ENCODE measurements at regions not wholly inside any gene's neighbourhood (a gene's known extent, or its start where the extent isn't known, plus 50 kb on each side); places are given as distances from the start of the nearest gene placed in this dataset.

DNA sequence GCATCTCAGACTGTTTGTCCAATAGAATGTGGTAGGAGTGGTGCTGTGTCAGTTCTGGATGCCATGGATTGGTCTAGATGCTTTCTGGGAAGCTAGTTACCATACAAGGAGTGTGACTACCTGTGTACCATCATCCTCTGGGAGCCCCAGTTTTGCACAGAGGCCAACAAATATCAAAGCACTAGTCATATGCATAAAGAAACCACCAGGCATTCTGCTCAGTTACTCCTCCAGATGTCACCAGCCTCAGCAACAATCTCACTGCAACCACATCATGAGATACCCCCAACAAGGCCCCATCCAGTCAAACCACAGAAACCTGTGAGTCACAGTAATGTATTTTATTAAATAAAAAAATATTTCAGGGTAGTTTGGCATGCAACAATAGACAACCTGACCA is 435.8 kb upstream of the CPEB2 start:
- TF ChIP-seq POLR2A (IDR thresholded peaks at IDR 0.05) (no peak), CTCF (IDR thresholded peaks at IDR 0.05) (no peak)

Measured in adrenal gland (tissue), 5 donors.